ENCODE measurements at regions not wholly inside any gene's neighbourhood (a gene's known extent, or its start where the extent isn't known, plus 50 kb on each side); places are given as distances from the start of the nearest gene placed in this dataset.

DNA sequence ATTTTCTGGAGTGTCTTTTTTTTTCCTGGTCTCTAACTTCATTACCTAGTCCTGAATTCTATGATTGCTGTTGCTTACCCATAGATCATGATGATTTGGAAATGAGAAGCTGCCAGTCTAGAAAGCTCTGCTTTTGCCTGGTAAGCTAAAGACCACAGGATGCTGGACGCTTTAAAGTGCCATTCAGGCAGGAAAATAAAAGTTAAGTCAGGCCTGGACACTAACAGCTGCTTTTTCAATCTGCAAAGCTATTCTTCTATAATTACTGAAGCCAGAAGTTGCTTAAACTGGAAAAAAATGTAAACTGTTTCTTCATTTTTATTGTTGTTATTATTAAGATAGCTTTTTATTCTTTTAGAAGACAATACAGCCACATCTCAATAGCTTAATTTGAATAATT, 129.8 kb upstream of the SPACA1 start:
- DNase-seq: no peak
- no peak overlapping the region for H3K27ac ChIP-seq (ENCODE audit: insufficient read length, low read depth, low read length)
- H2AFZ ChIP-seq (ENCODE audit: low read length): no peak overlapping the region
- no peak overlapping the region for H2BK20ac ChIP-seq (ENCODE audit: low read depth, low read length, poor library complexity, severe bottlenecking)
- no peaks in the 10 kb centered on the region for H3K79me2 ChIP-seq (ENCODE audit: insufficient read depth, low read length)
- H3K27ac Mint-ChIP-seq: no peak overlapping the region
- H4K91ac ChIP-seq (ENCODE audit: insufficient read length, low read depth, low read length): no peak overlapping the region
- no peak overlapping the region for H3K56ac ChIP-seq (ENCODE audit: insufficient read length, low read depth, low read length)
- no peaks in the 10 kb centered on the region for H3K23me2 ChIP-seq (ENCODE audit: insufficient read length, low read depth, low read length, poor library complexity, severe bottlenecking)
- no peak overlapping the region for H3K4ac ChIP-seq (ENCODE audit: low read depth, low read length)
- peaks cover 2 to 11% (median 8%) of the 10 kb centered on the region in 3 experiments; a peak in 3 of 7 replicates for H3K36me3 Mint-ChIP-seq (ENCODE audit: insufficient read depth in 1 of 3, low read depth in 3 of 3)
- no peak overlapping the region for H4K5ac ChIP-seq (ENCODE audit: insufficient read length, low read depth, low read length)
- no peak overlapping the region for H2AK5ac ChIP-seq (ENCODE audit: insufficient read length, low read length)
- no peak overlapping the region for H2BK15ac ChIP-seq (ENCODE audit: low read depth, low read length)
- no peak overlapping the region for H3K23ac ChIP-seq (ENCODE audit: insufficient read length, low read depth, low read length)
- H3K18ac ChIP-seq (ENCODE audit: insufficient read length, low read depth, low read length): no peak overlapping the region
- H3K27me3 Mint-ChIP-seq (ENCODE audit: low read depth): no peaks in the 10 kb centered on the region
- no peak overlapping the region for H3K4me3 Mint-ChIP-seq
- no peaks in the 10 kb centered on the region for H3K9me3 ChIP-seq (ENCODE audit: control insufficient read depth, low read depth, low read length)
- no peak for TF ChIP-seq CTCF (conservative IDR thresholded peaks at IDR 0.05)
- no peak overlapping the region for H3K14ac ChIP-seq (ENCODE audit: insufficient read depth, low read length)
- H3K9me3 Mint-ChIP-seq: peaks cover 5 to 7% of the 10 kb centered on the region in 2 experiments; a peak in 4 of 5 replicates
- H2BK120ac ChIP-seq (ENCODE audit: low read depth, low read length, poor library complexity, severe bottlenecking): no peak overlapping the region
- no peaks in the 10 kb centered on the region for H4K20me1 ChIP-seq (ENCODE audit: control insufficient read depth, insufficient read depth, insufficient read length)
- no CpG with 5 or more reads among the region's 1 CpG for WGBS (ENCODE audit: extremely low coverage, insufficient read length, low lambda C conversion rate)
- peaks cover 19 to 30% of the 10 kb centered on the region in 2 experiments for H3K4me1 Mint-ChIP-seq
- H3T11ph ChIP-seq (ENCODE audit: low read length): no peak overlapping the region
- H2BK5ac ChIP-seq (ENCODE audit: insufficient read length, low read length): no peak overlapping the region
- no peak overlapping the region for H2BK12ac ChIP-seq (ENCODE audit: insufficient read length, low read depth, low read length)
- H3K9ac ChIP-seq (ENCODE audit: extremely low read depth, insufficient read length, low read length): no peak overlapping the region
- no peaks in the 10 kb centered on the region for H3K79me1 ChIP-seq (ENCODE audit: insufficient read depth, low read depth, low read length, poor library complexity, severe bottlenecking)
- no peaks in the 10 kb centered on the region for H3K27me3 ChIP-seq (ENCODE audit: insufficient read depth, low read length)
- no peak overlapping the region for H3K4me2 ChIP-seq (ENCODE audit: insufficient read depth, insufficient read length, low read length)
- no peak overlapping the region for H4K8ac ChIP-seq (replicated peaks; ENCODE audit: insufficient read length, low read depth, low read length)
- no peaks in the 10 kb centered on the region; the same call in 1 of the 2 replicates for H3K4me1 ChIP-seq (ENCODE audit: insufficient read depth, low read length)
